HT1080 (cell line): ENCODE measurements at regions not wholly inside any gene's neighbourhood (a gene's known extent, or its start where the extent isn't known, plus 50 kb on each side); places are given as distances from the start of the nearest gene placed in this dataset.

ENCODE experiments used
- DNase-seq: peaks from one replicate; pipeline ENCODE4 v3.0.0-alpha.2; 2015; ENCODE audit warnings: low read depth

DNA sequence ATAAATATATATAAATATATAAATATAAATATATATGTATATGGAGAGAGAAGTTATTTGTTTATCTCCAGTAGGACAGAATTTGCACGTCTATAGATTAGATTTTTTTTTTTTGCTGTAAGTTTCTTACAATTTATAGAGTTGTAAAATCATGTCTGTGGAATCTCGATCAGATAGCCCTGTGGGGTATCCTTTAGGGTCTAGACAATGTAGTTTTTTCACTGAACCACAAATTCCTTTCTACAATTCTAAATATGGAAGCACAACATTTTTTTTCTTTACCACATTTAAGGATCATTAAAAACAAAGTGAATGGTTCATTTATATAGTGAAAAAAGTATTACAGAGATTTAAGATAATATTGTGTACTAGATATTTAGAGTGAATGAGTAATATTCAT is 384.2 kb upstream of the ZNF608 start:
- DNase-seq: no peak

DNA sequence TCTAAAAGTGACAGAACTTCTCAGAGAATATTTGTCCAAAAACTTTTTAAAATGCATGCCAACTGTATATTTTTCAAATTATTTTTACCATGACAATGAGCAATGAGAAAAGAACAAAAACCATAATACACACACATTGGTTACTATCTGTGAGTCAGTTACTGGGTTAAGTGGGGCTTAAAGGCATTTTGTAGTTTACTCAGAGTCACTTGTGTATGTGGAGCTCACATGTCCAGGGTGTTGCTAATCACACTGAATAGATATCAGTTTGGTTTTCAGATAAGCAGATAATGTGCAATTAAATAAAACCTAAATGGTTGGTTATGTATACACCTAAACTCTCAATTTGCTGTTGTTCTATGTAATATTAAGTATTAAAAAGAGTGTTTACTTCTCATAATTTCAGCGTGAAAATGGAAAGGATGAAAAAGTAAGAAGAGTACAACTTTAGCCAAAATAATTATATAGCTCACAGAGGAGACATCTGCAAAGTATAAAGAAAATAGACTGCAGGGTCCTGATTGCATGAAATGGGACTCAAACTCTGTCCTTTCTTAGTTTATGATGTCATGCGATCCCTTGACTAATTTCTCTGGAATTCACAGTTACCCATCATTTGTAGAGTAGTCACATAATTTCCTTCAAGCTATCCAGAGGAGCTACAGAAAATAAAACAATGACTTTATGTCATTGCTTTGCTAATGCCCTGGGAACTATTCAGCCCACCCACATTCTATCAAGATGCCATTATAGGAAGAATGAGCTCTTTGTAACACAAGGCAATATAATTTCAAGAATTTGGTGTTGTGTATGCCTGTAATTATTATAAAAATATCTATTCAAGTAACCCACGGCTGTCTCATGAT is 388.0 kb upstream of the ZNF608 start:
- peak; percentile 89 for DNase-seq

DNA sequence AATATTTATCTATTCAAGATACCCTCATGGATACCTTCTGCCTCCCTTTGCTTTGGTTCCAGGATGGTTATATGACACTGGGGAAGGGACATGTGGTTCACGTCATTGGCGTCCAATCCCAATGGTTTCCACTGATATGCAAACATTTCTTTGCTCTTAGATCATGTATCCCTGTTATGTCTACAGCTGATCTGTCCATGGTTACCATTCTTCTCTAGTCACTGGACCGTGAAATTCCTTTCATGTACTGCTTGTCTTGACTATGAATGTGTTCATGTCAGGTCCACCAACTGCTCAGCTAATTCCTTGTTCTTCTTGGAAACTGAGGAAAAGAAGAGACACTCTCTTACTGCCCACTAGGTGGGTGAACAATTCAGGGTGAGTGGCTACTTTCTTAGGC is 391.1 kb upstream of the ZNF608 start:
- no peak for DNase-seq

DNA sequence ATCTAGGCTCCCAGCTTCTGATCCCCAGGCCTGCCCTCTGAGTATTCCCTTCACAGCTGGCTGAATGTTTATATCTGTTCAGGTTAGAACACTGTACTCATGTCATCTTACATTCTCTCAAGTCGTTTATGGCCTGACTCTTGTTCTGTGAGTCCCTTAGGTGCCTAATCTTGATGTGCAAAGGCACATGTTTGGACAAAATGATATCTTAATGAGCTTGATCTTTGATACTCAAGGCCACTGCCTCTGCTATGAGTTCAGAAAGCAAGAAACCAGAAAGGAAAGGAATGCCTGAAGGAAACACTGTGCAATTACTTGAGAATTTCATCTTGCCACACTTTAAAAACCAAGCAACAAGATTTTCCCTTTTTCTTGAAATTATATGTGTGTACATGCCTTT is 391.8 kb upstream of the ZNF608 start:
- no peak for DNase-seq

DNA sequence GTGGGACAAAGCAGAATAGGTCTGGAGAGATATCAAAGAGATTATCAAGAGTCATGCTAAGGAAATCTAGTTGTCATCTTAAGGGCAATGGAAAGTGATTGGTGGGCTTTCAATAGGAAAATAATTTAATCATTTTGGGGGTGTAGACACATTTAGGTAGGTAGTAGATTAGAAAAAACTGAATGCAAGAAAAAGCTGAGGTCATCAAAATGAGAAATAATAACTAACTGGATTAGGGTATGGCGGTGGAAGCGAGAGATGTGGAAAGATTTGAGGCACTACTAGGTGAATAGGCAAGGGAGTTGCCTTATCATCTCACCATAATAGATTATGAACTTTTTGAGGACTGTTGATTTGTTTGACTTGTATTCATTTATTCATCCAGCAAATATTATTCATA is 393.2 kb upstream of the ZNF608 start:
- DNase-seq: no peak

DNA sequence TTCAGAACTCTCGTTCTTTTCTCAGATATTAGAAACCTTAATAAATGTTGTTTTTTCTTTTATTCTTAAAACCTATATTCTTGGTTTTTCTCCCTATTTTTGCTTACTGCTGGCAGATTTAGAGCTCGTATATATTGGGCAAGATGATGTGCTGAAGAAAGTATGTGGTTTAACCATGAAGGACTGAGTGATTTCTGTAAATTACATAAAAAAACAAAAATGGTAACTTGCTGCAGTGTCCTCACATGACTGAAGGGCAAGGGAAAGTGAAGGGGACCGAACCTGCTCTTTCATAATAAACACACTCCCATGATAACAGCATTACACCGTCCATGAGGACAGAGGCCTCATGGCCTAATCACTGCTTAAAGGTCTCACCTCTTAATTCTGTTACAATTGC is 393.8 kb upstream of the ZNF608 start:
- no peak for DNase-seq

DNA sequence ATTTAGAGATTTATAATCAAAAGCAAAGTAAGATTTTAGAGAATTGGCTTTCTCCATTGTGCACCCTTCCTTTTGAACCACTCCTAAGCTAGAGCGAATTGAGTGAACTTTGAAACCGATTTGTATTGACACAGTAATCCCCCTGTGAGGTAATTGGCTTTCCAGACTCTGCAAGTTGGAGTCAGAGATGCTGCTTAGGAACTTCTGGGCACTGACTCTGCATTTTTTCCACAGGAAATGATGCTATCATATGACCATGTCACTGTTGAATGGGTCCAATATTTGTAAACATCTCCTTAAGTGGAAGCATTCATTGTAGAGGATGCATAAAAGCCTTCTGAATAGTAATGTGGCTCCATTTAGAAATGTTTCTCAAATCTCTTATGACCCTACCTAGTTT is 394.4 kb upstream of the ZNF608 start:
- peak; percentile 62 for DNase-seq

DNA sequence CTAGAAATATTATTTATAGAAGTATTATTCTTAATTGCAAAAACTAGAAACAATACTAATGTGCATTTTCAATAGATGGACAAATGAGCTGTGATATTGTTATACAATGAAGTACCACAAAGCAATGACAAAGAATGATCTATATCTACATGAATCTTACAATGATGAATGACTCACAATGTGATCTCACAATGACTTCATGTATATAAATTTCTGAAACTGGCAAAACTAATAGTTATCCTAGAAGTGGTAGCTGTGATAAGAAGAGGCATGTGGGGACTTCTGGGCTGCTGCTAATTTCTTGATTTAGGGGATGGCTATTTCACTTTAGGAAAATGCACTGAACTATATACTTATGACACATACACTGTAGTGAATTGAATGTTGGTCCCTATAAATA is 396.0 kb upstream of the ZNF608 start:
- peak; percentile 50 for DNase-seq

DNA sequence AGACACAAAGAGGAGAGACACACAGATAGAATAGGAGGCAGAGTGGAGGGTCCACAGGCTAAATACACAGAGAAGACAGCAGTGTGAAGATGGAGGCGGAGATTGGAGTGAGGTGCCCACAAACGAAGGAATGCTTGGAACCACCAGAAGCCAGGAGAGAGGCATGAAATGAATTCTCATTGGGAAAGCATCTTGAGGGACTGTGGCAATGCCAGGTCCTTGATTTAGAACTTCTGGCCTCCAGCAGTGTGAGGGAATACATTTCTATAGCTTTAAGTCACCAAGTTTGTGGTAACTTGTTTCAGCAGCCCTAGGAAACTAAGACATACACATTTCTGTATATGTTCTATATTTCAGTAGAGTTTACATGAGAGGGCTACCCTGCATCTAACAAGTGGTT is 396.6 kb upstream of the ZNF608 start:
- no peak for DNase-seq

DNA sequence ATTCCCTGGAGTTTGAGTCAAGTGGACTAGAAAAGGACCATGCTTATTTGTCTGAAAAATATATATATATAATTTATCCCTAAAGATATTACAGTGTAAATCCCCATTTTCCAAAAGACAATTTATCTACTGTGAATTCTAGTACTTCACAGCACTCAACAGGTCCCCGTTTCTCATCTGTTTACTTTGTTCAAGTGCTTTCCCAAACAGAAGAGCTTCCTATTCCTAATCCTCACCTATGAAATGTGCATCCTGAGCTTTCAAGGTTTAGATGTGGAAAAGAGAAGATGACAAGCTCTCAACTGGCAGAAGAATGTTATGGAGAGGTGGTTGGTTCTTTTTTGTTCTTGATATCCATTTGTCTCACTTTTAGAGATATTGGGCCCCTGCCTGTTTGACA is 401.6 kb upstream of the ZNF608 start:
- no peak for DNase-seq

DNA sequence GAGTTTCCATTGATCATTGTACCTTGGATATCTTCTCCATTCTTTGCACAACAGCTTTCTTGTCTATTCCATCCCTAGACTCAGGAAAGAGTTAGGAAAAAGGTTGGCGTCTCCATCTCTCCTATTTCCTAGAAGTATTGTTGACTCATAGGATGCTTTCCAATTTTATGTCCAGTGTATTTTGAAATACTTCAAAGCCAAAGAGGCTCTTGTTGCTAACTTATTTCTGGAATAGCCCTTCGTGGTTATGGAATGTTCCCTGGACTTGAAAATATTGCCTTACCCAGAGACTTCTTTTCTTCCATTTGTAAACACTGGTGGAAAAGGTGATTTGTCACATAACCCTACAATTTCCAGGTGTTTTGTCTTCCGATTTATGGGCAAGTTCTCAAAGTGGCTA is 402.3 kb upstream of the ZNF608 start:
- no peak for DNase-seq

DNA sequence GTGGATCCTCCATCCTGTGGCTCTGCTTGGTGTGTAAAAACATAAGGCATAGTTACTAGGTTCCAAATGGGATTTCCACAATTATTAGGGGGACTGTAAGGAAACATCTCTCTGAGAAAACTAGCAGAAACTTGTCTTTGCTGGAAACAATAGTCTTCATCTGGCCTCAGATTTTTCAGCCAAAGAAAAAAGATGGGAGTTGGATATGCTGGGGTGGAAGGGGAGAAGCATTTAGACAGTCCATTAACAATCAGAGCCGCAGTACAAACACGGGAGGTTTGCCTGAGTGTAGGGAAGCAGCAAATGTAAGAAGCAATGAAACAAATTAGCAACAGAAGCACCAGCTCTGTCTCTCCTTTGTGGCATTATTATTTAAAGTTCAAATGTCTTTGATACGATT is 402.7 kb upstream of the ZNF608 start:
- no peak for DNase-seq

DNA sequence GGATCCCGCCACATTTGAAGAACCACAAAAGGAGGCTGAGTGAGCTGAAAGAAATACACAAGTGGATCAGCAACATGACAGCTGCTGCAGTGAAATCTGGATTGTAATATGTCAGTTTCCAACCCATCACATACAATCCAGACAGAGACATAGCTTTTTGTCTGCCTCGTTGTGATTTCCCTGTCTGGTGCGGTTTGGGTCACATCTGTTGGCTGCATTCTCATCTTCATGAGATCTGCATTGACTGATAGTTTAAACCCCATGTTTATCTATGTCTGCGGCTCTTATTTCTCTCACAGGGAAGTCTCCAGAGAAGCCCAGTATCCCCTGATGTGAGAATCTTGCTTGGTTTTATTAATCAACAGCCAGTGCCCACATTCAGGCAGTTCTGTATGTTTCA is 403.1 kb upstream of the ZNF608 start:
- DNase-seq: no peak

DNA sequence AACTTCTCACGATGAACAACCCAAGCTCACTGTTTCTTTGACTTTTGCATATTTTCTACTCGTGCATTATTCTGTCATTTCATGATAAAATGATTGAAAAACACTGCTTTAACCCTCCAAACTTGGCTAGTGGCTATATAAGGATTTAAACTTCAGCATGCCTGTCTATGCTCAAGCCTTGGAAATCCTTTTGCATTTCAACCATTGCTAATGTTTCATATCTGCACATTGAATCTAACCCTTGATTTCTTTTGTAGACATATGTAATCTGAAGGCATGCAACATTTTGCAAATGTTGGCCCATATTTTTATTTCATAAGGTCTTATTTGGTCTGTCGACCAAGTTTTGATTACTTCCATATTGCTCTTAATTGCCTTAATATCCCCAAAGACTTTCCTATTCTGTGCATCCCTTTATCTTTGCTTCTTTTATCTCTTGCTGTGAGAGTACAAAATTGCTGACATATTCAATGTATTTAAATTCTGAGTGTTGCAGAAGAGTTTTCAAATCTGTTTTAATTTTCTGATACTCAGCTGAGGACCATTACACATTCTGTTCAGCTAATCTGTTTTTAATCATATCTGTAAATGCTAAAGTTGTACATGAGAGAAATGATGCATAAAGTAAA is 403.7 kb upstream of the ZNF608 start:
- no peak for DNase-seq

DNA sequence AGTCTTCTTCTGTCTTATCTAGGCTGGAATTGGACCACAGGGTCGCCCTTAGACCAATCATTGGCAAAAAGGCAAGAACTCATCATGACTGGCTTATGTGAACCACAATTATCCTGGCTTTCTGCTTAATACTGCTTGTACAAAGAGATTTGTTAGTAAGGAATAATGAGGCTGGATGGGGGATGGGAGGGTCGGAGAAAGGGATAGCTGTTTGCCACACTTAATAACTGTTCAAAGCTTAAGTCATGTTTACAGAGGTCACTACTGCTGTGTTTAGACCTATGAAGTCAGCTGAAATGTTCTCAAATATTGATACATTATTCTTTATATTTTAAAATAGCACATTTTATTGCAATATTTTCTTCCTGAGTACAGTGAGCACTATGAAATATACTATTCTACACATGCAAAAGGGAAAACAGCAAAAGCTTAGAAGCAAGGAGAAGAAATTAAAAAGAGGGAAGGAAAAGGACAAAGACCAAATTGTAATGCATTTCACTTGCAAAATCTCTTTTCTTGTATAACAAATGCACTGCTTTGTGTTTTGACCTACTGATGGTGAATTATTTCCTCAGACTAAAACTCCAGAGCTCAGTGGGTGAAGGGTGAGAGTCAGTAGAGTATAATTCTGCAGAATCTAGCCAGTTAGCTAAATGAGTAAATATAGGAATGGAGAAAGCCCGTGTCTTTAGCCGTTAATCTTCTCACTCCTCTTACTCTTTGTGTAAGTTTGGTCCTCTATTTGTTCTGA is 404.9 kb upstream of the ZNF608 start:
- no peak for DNase-seq

DNA sequence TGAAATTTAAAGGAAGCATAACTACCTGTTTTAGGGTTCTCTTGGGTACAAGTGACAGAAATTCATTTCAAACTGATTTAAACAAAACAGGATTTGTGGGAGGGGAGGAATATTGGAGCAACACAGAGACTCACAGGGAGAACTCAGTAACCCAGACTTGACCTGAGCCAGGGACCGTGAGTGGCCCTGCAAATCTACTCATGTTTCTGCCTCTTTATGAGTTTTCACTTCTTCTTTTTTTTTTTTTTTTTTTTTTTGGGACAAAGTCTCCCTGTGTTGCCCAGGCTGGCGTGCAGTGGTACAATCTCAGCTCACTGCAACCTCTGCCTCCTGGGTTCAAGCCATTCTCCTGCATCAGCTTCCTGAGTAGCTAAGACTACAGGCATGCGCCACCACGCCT is 405.6 kb upstream of the ZNF608 start:
- no peak for DNase-seq

DNA sequence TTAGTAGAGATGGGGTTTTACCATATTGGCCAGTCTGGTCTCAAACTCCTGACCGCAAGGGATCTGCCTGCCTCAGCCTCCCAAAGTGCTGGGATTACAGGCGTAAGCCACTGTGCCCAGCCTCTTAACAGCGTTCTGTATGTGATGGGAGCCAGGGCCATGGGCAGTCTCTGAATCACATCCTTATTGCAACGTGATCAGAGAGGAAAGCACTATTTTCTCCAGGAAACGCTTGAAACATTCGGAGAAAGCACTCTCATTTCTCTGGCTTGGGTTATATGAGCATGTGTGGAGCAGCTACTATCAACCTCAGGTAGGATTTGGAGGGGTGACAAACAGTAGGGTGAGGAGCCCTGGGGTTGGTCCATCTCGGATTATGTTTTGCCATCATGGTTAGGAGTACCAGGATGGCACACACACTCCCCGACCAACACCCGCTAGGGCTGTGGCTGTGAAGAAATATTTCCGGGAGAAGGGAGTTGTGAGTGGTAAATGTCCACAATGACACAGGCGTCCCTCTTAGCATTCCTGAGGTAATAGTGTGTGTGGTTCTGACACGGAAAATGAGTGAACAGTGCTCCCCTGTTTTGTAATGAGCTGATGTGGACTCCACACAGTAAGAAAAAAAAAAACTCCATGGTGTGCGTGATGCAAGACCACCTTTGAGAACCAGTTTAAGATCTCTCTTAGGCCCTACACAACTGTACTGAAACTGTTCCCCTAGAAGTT is 406.2 kb upstream of the ZNF608 start:
- no peak for DNase-seq

DNA sequence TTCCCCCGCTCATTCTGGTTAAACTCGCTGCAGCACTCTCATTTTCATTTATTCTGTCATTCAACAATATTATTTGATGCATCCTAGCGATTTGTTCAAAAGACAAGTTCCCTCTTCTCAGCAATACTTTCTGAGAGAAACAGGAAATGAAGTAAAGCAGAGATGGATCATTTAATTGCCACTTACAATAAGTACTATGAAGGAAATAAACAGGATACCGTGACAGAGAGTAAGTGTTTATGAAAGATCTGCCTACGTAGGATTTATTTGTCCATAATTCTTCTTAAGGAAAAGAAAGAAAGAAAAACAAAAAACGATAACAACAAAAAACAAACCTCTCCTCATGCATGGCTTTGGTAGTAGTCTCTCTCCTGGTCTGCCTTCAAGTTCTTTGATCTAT is 406.8 kb upstream of the ZNF608 start:
- no peak for DNase-seq

DNA sequence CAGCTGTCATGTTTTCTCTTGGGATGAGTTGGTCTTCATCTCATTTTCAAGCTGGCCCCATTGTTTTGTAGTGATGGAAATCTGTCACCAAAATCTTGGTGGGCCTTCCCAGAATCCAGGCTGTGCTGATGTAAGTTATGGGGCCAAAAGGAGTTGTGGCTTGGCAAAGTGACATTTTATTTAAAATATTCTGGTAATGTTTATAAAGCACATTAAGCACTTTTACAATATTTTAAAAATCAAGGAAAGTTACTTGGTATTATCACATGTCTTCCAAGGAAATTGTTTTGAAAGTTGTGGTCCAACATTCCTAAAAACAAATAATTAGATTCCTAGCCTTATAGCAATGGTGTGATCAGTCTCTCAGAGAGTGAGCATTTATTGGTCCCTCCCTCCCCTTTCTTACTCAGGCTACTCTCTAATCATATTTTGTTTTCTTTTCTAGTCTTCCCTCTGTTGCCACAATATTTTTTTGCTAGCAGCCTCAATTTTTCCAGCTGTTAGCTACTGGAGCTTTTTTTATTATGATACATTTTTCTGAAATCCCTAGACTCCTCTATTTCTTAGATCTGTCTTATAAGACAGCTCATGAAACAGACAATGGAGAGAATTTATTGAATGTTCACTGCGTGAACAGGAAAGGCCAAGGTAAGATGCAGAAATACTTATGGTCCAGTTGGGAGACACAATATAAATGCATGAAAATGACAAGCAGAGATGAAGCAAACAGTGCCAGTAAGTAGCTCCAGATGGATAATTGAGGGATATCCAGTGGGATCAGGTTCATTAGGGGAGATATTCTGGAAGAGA is 408.1 kb upstream of the ZNF608 start:
- no peak for DNase-seq

DNA sequence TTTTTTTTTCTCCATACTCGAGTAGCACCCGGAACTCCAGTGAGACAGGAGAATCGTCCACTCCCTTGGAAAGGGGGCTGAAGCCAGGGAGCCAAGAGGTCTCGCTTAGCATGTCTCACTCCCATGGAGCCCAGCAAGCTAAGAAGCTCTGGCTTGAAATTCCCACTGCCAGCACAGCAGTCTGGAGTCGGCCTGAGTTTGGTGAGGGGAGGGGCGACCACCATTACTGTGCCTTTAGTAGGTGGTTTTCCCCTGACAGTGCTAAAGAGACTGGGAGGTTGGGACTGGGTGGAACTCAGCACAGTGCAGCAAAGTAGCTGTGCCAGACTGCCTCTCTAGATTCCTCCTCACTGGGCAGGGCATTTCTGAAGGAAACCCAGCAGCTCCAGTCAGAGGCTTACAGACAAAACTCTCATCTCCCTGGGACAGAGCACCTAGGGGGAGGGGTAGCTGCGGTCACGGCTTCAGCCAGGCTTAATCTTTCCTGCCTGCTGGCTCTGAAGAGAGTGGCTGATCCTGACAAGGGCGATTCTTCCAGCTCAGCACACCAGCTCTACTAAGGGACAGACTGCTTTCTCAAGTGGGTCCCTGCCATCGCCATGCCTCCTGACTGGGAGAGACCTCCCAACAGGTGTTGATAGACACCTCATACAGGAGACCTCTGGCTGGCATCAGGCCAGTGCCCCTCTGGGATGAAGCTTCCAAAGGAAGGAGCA is 414.5 kb upstream of the ZNF608 start:
- peak; percentile 42 for DNase-seq
